Common myeloid progenitor, CD34-positive (primary cell): ENCODE measurements at regions not wholly inside any gene's neighbourhood (a gene's known extent, or its start where the extent isn't known, plus 50 kb on each side); places are given as distances from the start of the nearest gene placed in this dataset.

ENCODE experiments used
- CTCF ChIA-PET: fragments of 350-600 bp; sonication (Branson Sonifier 250); formaldehyde crosslinking; loops from one replicate; lab custom pipeline; 2021; ENCODE audit warnings: antibody characterized with exemption; lab: Charles Lee
- POLR2A ChIA-PET: fragments of 350-600 bp; sonication (Branson Sonifier 250); formaldehyde crosslinking; loops from one replicate; lab custom pipeline; 2021; ENCODE audit warnings: antibody characterized with exemption; lab: Charles Lee
- DNase-seq, 3 donors: peaks; one replicate each; pipeline versions ENCODE4 v3.0.0 to v3.0.0-alpha.2; 2013
- H3K27ac ChIP-seq, 2 experiments: 1 replicate in 1 of 2; 2 replicates in 1 of 2; pipeline ENCODE4 v1.7.0; 2013; ENCODE audit warnings: inconsistent platforms in 2 of 2, low read length in 2 of 2, mild to moderate bottlenecking in 2 of 2, low read depth in 1 of 2, moderate library complexity in 1 of 2; ENCODE audit not compliant: severe bottlenecking in 2 of 2, insufficient read depth in 1 of 2, poor library complexity in 1 of 2
- H3K27me3 ChIP-seq, 5 experiments: replicated peaks in 2 of 5; 1 replicate in 3 of 5; 2 replicates in 2 of 5; pipeline versions ENCODE4 v1.6.1 to v1.7.0; 2013; ENCODE audit warnings: low read length in 4 of 5, mild to moderate bottlenecking in 2 of 5, moderate library complexity in 2 of 5, inconsistent platforms in 1 of 5; ENCODE audit not compliant: insufficient read depth in 5 of 5, control insufficient read depth in 4 of 5
- H3K36me3 ChIP-seq, 4 experiments: 1 replicate in 2 of 4; 2 replicates in 2 of 4; pipeline versions ENCODE4 v1.6.1 to v1.7.0; 2013; ENCODE audit warnings: low read length in 3 of 4, control low read depth in 1 of 4, mild to moderate bottlenecking in 1 of 4; ENCODE audit not compliant: control insufficient read depth in 4 of 4, insufficient read depth in 4 of 4
- H3K4me1 ChIP-seq, 4 experiments: 1 replicate in 3 of 4; 2 replicates in 1 of 4; pipeline versions ENCODE4 v1.6.1 to v1.7.1; 2013; ENCODE audit warnings: low read length in 3 of 4, mild to moderate bottlenecking in 3 of 4, control low read depth in 1 of 4, inconsistent platforms in 1 of 4, moderate library complexity in 1 of 4; ENCODE audit not compliant: control insufficient read depth in 4 of 4, insufficient read depth in 4 of 4; ENCODE audit errors: control extremely low read depth in 1 of 4
- H3K4me3 ChIP-seq, 7 experiments: 1 replicate in 4 of 7; 2 replicates in 3 of 7; pipeline versions ENCODE4 v1.5.1 to v1.7.0; 2013; ENCODE audit warnings: mild to moderate bottlenecking in 7 of 7, low read length in 6 of 7, moderate library complexity in 6 of 7, inconsistent platforms in 2 of 7, low read depth in 2 of 7, control low read depth in 1 of 7; ENCODE audit not compliant: insufficient read depth in 4 of 7, control insufficient read depth in 1 of 7; ENCODE audit errors: extremely low read depth in 1 of 7
- H3K9me3 ChIP-seq, 5 experiments: 1 replicate in 4 of 5; 2 replicates in 1 of 5; pipeline versions ENCODE4 v1.6.1 to v1.7.1; 2013; ENCODE audit warnings: low read length in 4 of 5, mild to moderate bottlenecking in 2 of 5, inconsistent platforms in 1 of 5, low read depth in 1 of 5, moderate library complexity in 1 of 5; ENCODE audit not compliant: control insufficient read depth in 4 of 5, insufficient read depth in 2 of 5; ENCODE audit errors: control extremely low read depth in 1 of 5
- WGBS: methylation state at CpG from one replicate; pipeline ENCODE4 v1.1.5; 2013; ENCODE audit not compliant: insufficient coverage; 5-methylcytosine and 5-hydroxymethylcytosine counted together

- Histone ChIP-seq H3K27ac (no peak overlapping the region), H3K9me3 (no peaks in the 10 kb centered on the region), H3K4me1 (no peaks in the 10 kb centered on the region), H3K36me3 (no peaks in the 10 kb centered on the region), H3K4me3 (no peak overlapping the region), H3K27me3 (no peaks in the 10 kb centered on the region)
- no CpG with 5 or more reads among the region's 1 CpG for WGBS
- CTCF ChIA-PET, result no interaction called here
- POLR2A ChIA-PET, result no interaction called here
- no peak for DNase-seq
Measured at GRCh38 chr5:96236831-96237230, 196.2 kb downstream of the PCSK1 start.

- H3K9me3 ChIP-seq, result no peaks in the 10 kb centered on the region
- CTCF ChIA-PET, result no interaction called here
- no peaks in the 10 kb centered on the region for H3K27me3 ChIP-seq
- POLR2A ChIA-PET, result no interaction called here
- H3K4me1 ChIP-seq, result no peaks in the 10 kb centered on the region
- 100% methylated on average over 1 of the region's 1 CpG for WGBS
- no peak overlapping the region for H3K4me3 ChIP-seq
- DNase-seq, result no peak
- H3K27ac ChIP-seq, result no peak overlapping the region
- H3K36me3 ChIP-seq, result no peaks in the 10 kb centered on the region
Measured at GRCh38 chr5:96236051-96236450, 197.0 kb downstream of the PCSK1 start.

GRCh38 chr5:96235008-96235910 lies 197.8 kb downstream of the PCSK1 start:
- Histone ChIP-seq H3K36me3 (no peaks in the 10 kb centered on the region), H3K4me1 (no peaks in the 10 kb centered on the region), H3K27ac (no peak overlapping the region), H3K4me3 (no peak overlapping the region), H3K9me3 (no peaks in the 10 kb centered on the region), H3K27me3 (no peaks in the 10 kb centered on the region)
- WGBS, result 100% methylated on average over 3 of the region's 5 CpGs
- ChIA-PET POLR2A (no interaction called here), CTCF (interaction anchor here (1.2 kb wide), 1 partner anchor 100 kb away, joined by 3 read pairs; no protein-coding TSS in a partner anchor)
- no peak for DNase-seq

GRCh38 chr5:96232602-96233001 lies 200.4 kb downstream of the PCSK1 start:
- Histone ChIP-seq H3K4me1 (no peaks in the 10 kb centered on the region), H3K27ac (no peak overlapping the region), H3K36me3 (no peaks in the 10 kb centered on the region), H3K27me3 (no peaks in the 10 kb centered on the region), H3K9me3 (peaks cover 0 to 1% (median 0%) of the 10 kb centered on the region in 5 experiments), H3K4me3 (no peak overlapping the region)
- DNase-seq, result no peak
- ChIA-PET CTCF (no interaction called here), POLR2A (no interaction called here)

GRCh38 chr5:96229188-96229587 lies 203.9 kb downstream of the PCSK1 start:
- ChIA-PET CTCF (no interaction called here), POLR2A (no interaction called here)
- no peak overlapping the region for H3K27ac ChIP-seq
- 100% methylated on average over 2 of the region's 3 CpGs for WGBS
- H3K9me3 ChIP-seq, result peaks cover 0 to 1% (median 0%) of the 10 kb centered on the region in 5 experiments
- H3K4me1 ChIP-seq, result no peaks in the 10 kb centered on the region
- H3K36me3 ChIP-seq, result no peaks in the 10 kb centered on the region
- no peak for DNase-seq
- no peaks in the 10 kb centered on the region for H3K27me3 ChIP-seq
- no peak overlapping the region for H3K4me3 ChIP-seq

GRCh38 chr5:96228408-96228807 lies 204.6 kb downstream of the PCSK1 start:
- no peak for DNase-seq
- Histone ChIP-seq H3K27ac (no peak overlapping the region), H3K9me3 (peaks cover 0 to 1% (median 0%) of the 10 kb centered on the region in 5 experiments), H3K36me3 (no peaks in the 10 kb centered on the region), H3K4me3 (no peak overlapping the region), H3K27me3 (no peaks in the 10 kb centered on the region), H3K4me1 (no peaks in the 10 kb centered on the region)
- POLR2A ChIA-PET, result no interaction called here
- 100% methylated on average over 3 of the region's 3 CpGs for WGBS
- CTCF ChIA-PET, result interaction anchor here (1.6 kb wide), 1 partner anchor 99 kb away, joined by 3 read pairs; no protein-coding TSS in a partner anchor

- 100% methylated on average over 1 of the region's 4 CpGs for WGBS
- Histone ChIP-seq H3K36me3 (no peaks in the 10 kb centered on the region), H3K27ac (no peak overlapping the region), H3K4me1 (no peaks in the 10 kb centered on the region), H3K27me3 (no peaks in the 10 kb centered on the region), H3K4me3 (no peak overlapping the region), H3K9me3 (peaks cover 0 to 1% (median 0%) of the 10 kb centered on the region in 5 experiments)
- ChIA-PET POLR2A (no interaction called here), CTCF (interaction anchor here (1.6 kb wide), 1 partner anchor 98 kb away, joined by 3 read pairs; no protein-coding TSS in a partner anchor)
- no peak for DNase-seq
Measured at GRCh38 chr5:96227957-96228356, 205.1 kb downstream of the PCSK1 start.
